H1 (cell line): ENCODE measurements at regions not wholly inside any gene's neighbourhood (a gene's known extent, or its start where the extent isn't known, plus 50 kb on each side); places are given as distances from the start of the nearest gene placed in this dataset.

Experiments used
- HDAC2 ChIP-seq, 2 experiments: fragments of 300-600 bp in 1 of 2; sonication (generic) in 1 of 2; IDR thresholded peaks; 2 replicates each; pipeline ENCODE4 v1.6.1; 2011 to 2012; ENCODE audit warnings: low read depth in 2 of 2, low read length in 2 of 2, mild to moderate bottlenecking in 2 of 2, moderate library complexity in 2 of 2, borderline replicate concordance in 1 of 2, inconsistent platforms in 1 of 2
- SIRT6 ChIP-seq: IDR thresholded peaks from one replicate; pipeline ENCODE4 v1.7.1; 2012; ENCODE audit warnings: low read length, inconsistent platforms

DNA sequence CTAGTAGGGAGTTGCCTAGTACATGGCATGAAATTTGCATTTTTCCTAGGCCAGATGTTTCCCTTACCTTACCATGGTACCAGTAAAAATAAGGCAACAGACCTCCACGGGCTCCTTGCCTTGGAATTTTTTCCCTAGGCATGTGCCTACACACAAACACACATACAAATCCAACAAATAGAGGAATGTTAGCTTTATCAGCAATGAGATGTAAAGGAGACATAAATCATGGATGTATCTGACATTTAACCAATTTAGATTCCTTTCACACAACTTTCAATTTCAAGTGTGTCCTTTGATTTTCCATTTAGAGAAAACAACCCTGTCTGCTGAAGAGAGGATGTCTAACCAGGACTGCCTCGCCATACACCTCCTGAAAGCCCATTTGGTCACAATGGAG is 209.7 kb upstream of the SP4 start (continued):
- no peak for TF ChIP-seq HDAC2 (IDR thresholded peaks at IDR 0.05; ENCODE audit: borderline replicate concordance in 1 of 2, low read depth in 2 of 2, low read length in 2 of 2)
- TF ChIP-seq SIRT6 = no peak
